ENCODE measurements at regions not wholly inside any gene's neighbourhood (a gene's known extent, or its start where the extent isn't known, plus 50 kb on each side); places are given as distances from the start of the nearest gene placed in this dataset.

- no peak for DNase-seq
- intact Hi-C loops (cut with DNase I; ENCODE audit: low total_unique reads) = no loop called here
- H3K27ac ChIP-seq = no peak overlapping the region
Measured at GRCh38 chr13:111532111-111532510, 211.7 kb downstream of the TEX29 start.

GRCh38 chr13:111533900-111534683, 213.7 kb downstream of the TEX29 start:
- WGBS, 5 donors = 46 to 59% (median 51%) methylated on average over 10 of the region's 10 CpGs
- H3K4me1 ChIP-seq = no peaks in the 10 kb centered on the region
- no peak for TF ChIP-seq POLR2AphosphoS5 (IDR thresholded peaks at IDR 0.05)
- no peak for TF ChIP-seq CTCF (IDR thresholded peaks at IDR 0.05 in 8 of 11, conservative IDR thresholded peaks at IDR 0.05 in 3 of 11)
- TF ChIP-seq POLR2A (IDR thresholded peaks at IDR 0.05) = no peak
- no peaks in the 10 kb centered on the region for H3K36me3 ChIP-seq
- no peak for DNase-seq
- intact Hi-C loops (cut with DNase I; ENCODE audit: low total_unique reads) = no loop called here
- no peaks in the 10 kb centered on the region for H3K9me3 ChIP-seq
- peaks cover 0 to 100% (median 25%) of the 10 kb centered on the region in 7 donors for H3K27me3 ChIP-seq (replicated peaks in 1 of 7)
- no peak overlapping the region for H3K27ac ChIP-seq
- no peak overlapping the region for H3K4me3 ChIP-seq

More at GRCh38 chr13:111532111-111532510, 211.7 kb downstream of the TEX29 start:
- Histone ChIP-seq H3K9me3 (no peaks in the 10 kb centered on the region), H3K4me1 (no peaks in the 10 kb centered on the region), H3K27me3 (replicated peaks in 1 of 7) (peaks cover 0 to 81% (median 25%) of the 10 kb centered on the region in 7 donors), H3K4me3 (no peak overlapping the region), H3K36me3 (no peaks in the 10 kb centered on the region)
- TF ChIP-seq CTCF (IDR thresholded peaks at IDR 0.05 in 8 of 11, conservative IDR thresholded peaks at IDR 0.05 in 3 of 11) (no peak), POLR2A (IDR thresholded peaks at IDR 0.05) (no peak), POLR2AphosphoS5 (IDR thresholded peaks at IDR 0.05) (no peak)
- 73 to 83% (median 77%) methylated on average over 9 of the region's 9 CpGs for WGBS, 5 donors

GRCh38 chr13:111534751-111535522, 214.5 kb downstream of the TEX29 start:
- H3K27ac ChIP-seq = no peak overlapping the region
- H3K27me3 ChIP-seq (replicated peaks in 1 of 7) = peaks cover 0 to 100% (median 25%) of the 10 kb centered on the region in 7 donors
- 12 to 26% (median 13%) methylated on average over 24 of the region's 24 CpGs for WGBS, 5 donors
- TF ChIP-seq POLR2AphosphoS5 (IDR thresholded peaks at IDR 0.05) (no peak), CTCF (IDR thresholded peaks at IDR 0.05 in 8 of 11, conservative IDR thresholded peaks at IDR 0.05 in 3 of 11) (no peak), POLR2A (IDR thresholded peaks at IDR 0.05) (no peak)
- DNase-seq = no peak
- H3K4me3 ChIP-seq = no peak overlapping the region
- H3K4me1 ChIP-seq = no peaks in the 10 kb centered on the region
- H3K36me3 ChIP-seq = no peaks in the 10 kb centered on the region
- intact Hi-C loops (cut with DNase I; ENCODE audit: low total_unique reads) = no loop called here
- H3K9me3 ChIP-seq = no peaks in the 10 kb centered on the region

- DNase-seq = no peak
- peaks cover 0 to 99% (median 25%) of the 10 kb centered on the region in 7 donors for H3K27me3 ChIP-seq (replicated peaks in 1 of 7)
- no peaks in the 10 kb centered on the region for H3K4me1 ChIP-seq
- H3K4me3 ChIP-seq = no peak overlapping the region
- H3K27ac ChIP-seq = no peak overlapping the region
- 38 to 55% (median 50%) methylated on average over 5 of the region's 5 CpGs for WGBS, 5 donors
- TF ChIP-seq CTCF (IDR thresholded peaks at IDR 0.05 in 8 of 11, conservative IDR thresholded peaks at IDR 0.05 in 3 of 11) (no peak), POLR2A (IDR thresholded peaks at IDR 0.05) (no peak), POLR2AphosphoS5 (IDR thresholded peaks at IDR 0.05) (no peak)
- intact Hi-C loops (cut with DNase I; ENCODE audit: low total_unique reads) = no loop called here
- no peaks in the 10 kb centered on the region for H3K9me3 ChIP-seq
- no peaks in the 10 kb centered on the region for H3K36me3 ChIP-seq
Measured at GRCh38 chr13:111535523-111535811, 215.0 kb downstream of the TEX29 start.

Measured in spleen (tissue), 11 donors.